ENCODE measurements at regions not wholly inside any gene's neighbourhood (a gene's known extent, or its start where the extent isn't known, plus 50 kb on each side); places are given as distances from the start of the nearest gene placed in this dataset.

GRCh38 chr4:24033626-24034025 is 143.8 kb upstream of the PPARGC1A start:
- H3K9ac ChIP-seq (ENCODE audit: low read depth in 1 of 2, low read length in 2 of 2) = no peak overlapping the region
- H3K36me3 ChIP-seq (ENCODE audit: control insufficient read depth in 4 of 4, insufficient read depth in 3 of 4, low read depth in 1 of 4, low read length in 3 of 4) = no peaks in the 10 kb centered on the region
- WGBS = 90% methylated on average over 5 of the region's 5 CpGs
- H3K9me3 ChIP-seq (ENCODE audit: control insufficient read depth in 4 of 4, low read length in 3 of 4) = no peaks in the 10 kb centered on the region
- H3K27ac ChIP-seq (ENCODE audit: low read depth in 1 of 2, low read length in 2 of 2) = no peak overlapping the region
- TF ChIP-seq ZBTB33 (IDR thresholded peaks at IDR 0.05) (no peak), HNF4G (IDR thresholded peaks at IDR 0.05) (no peak), EGR1 (IDR thresholded peaks at IDR 0.05; ENCODE audit: low read depth in 2 of 2) (no peak)
- H3K4me1 ChIP-seq (ENCODE audit: control insufficient read depth in 4 of 4, insufficient read depth in 4 of 4, low read length in 3 of 4) = no peaks in the 10 kb centered on the region
- H3K4me3 ChIP-seq (ENCODE audit: low read depth in 1 of 3, low read length in 3 of 3) = no peak overlapping the region
- no peaks in the 10 kb centered on the region for H3K27me3 ChIP-seq (ENCODE audit: control insufficient read depth in 4 of 4, insufficient read depth in 4 of 4, low read length in 3 of 4)
- DNase-seq (ENCODE audit: low spot score) = no peak

GRCh38 chr4:24032371-24032989 is 142.6 kb upstream of the PPARGC1A start:
- WGBS = 84% methylated on average over 2 of the region's 2 CpGs
- Histone ChIP-seq H3K4me1 (ENCODE audit: control insufficient read depth in 4 of 4, insufficient read depth in 4 of 4, low read length in 3 of 4) (no peaks in the 10 kb centered on the region), H3K27ac (ENCODE audit: low read depth in 1 of 2, low read length in 2 of 2) (no peak overlapping the region), H3K4me3 (ENCODE audit: low read depth in 1 of 3, low read length in 3 of 3) (no peak overlapping the region), H3K27me3 (ENCODE audit: control insufficient read depth in 4 of 4, insufficient read depth in 4 of 4, low read length in 3 of 4) (no peaks in the 10 kb centered on the region), H3K9ac (ENCODE audit: low read depth in 1 of 2, low read length in 2 of 2) (no peak overlapping the region), H3K9me3 (ENCODE audit: control insufficient read depth in 4 of 4, low read length in 3 of 4) (no peaks in the 10 kb centered on the region), H3K36me3 (ENCODE audit: control insufficient read depth in 4 of 4, insufficient read depth in 3 of 4, low read depth in 1 of 4, low read length in 3 of 4) (no peaks in the 10 kb centered on the region)
- DNase-seq (ENCODE audit: low spot score) = no peak
- TF ChIP-seq RAD21 (IDR thresholded peaks at IDR 0.05) (peak; percentile 54 to 70), NR2F2 (IDR thresholded peaks at IDR 0.05) (no peak), CTCF (IDR thresholded peaks at IDR 0.05; ENCODE audit: low read depth, low read length, missing input control) (peak; percentile 25), YY1 (IDR thresholded peaks at IDR 0.05) (no peak), HNF4A (conservative IDR thresholded peaks at IDR 0.05) (no peak)

- no peak for DNase-seq (ENCODE audit: low spot score)
- Histone ChIP-seq H3K9me3 (ENCODE audit: control insufficient read depth in 4 of 4, low read length in 3 of 4) (no peaks in the 10 kb centered on the region), H3K36me3 (ENCODE audit: control insufficient read depth in 4 of 4, insufficient read depth in 3 of 4, low read depth in 1 of 4, low read length in 3 of 4) (no peaks in the 10 kb centered on the region), H3K4me3 (ENCODE audit: low read depth in 1 of 3, low read length in 3 of 3) (no peak overlapping the region), H3K27ac (ENCODE audit: low read depth in 1 of 2, low read length in 2 of 2) (no peak overlapping the region), H3K9ac (ENCODE audit: low read depth in 1 of 2, low read length in 2 of 2) (no peak overlapping the region), H3K4me1 (ENCODE audit: control insufficient read depth in 4 of 4, insufficient read depth in 4 of 4, low read length in 3 of 4) (peaks cover 0 to 6% (median 2%) of the 10 kb centered on the region in 4 donors), H3K27me3 (ENCODE audit: control insufficient read depth in 4 of 4, insufficient read depth in 4 of 4, low read length in 3 of 4) (no peaks in the 10 kb centered on the region)
- WGBS = 93% methylated on average over 4 of the region's 4 CpGs
- TF ChIP-seq NR2F2 (IDR thresholded peaks at IDR 0.05) (no peak), HNF4A (conservative IDR thresholded peaks at IDR 0.05) (no peak), ATF3 (IDR thresholded peaks at IDR 0.05) (no peak), RAD21 (IDR thresholded peaks at IDR 0.05) (no peak), ZBTB33 (IDR thresholded peaks at IDR 0.05) (no peak), MAX (IDR thresholded peaks at IDR 0.05) (no peak), FOXA2 (IDR thresholded peaks at IDR 0.05) (no peak), RXRA (IDR thresholded peaks at IDR 0.05) (no peak), REST (IDR thresholded peaks at IDR 0.05) (no peak), GABPA (IDR thresholded peaks at IDR 0.05 in 1 of 2, conservative IDR thresholded peaks at IDR 0.05 in 1 of 2) (no peak), TAF1 (conservative IDR thresholded peaks at IDR 0.05) (no peak), SP1 (IDR thresholded peaks at IDR 0.05) (no peak)
Observed at GRCh38 chr4:24026596-24026995, 136.7 kb upstream of the PPARGC1A start.
